HL-60 (cell line): ENCODE measurements at regions not wholly inside any gene's neighbourhood (a gene's known extent, or its start where the extent isn't known, plus 50 kb on each side); places are given as distances from the start of the nearest gene placed in this dataset.

Experiments used
- DNase-seq, 2 experiments: peaks; one replicate each; pipeline ENCODE4 v3.0.0-alpha.2; 2010 to 2020; ENCODE audit warnings: low read depth in 1 of 2, low spot score in 1 of 2
- H3K27ac ChIP-seq: fragments of 250-450 bp; sonication (Bioruptor Pico); replicated peaks from 2 replicates; pipeline ENCODE4 v1.5.1; 2020; ENCODE audit warnings: mild to moderate bottlenecking, moderate library complexity
- H3K27me3 ChIP-seq: fragments of 250-450 bp; sonication (Bioruptor Pico); 2 replicates; pipeline ENCODE4 v1.5.1; 2021; ENCODE audit warnings: mild to moderate bottlenecking, moderate library complexity; ENCODE audit not compliant: insufficient read depth, poor library complexity, severe bottlenecking
- H3K4me3 ChIP-seq: replicated peaks from 2 replicates; pipeline ENCODE4 v1.5.1; 2011; ENCODE audit warnings: mild to moderate bottlenecking, control low read depth, low read length; ENCODE audit not compliant: insufficient read depth
- CTCF ChIP-seq: IDR thresholded peaks from one replicate; pipeline ENCODE4 v1.5.1; 2011; ENCODE audit warnings: low read length, control low read depth, inconsistent platforms; ENCODE audit not compliant: insufficient read depth
- GABPA ChIP-seq: IDR thresholded peaks from 2 replicates; pipeline ENCODE4 v1.6.1; 2012; ENCODE audit warnings: low read depth
- POLR2AphosphoS5 ChIP-seq: IDR thresholded peaks from 2 replicates; pipeline ENCODE4 v1.6.1; 2012; ENCODE audit warnings: low read depth
- REST ChIP-seq: IDR thresholded peaks from 2 replicates; pipeline ENCODE4 v1.6.1; 2012; ENCODE audit warnings: low read depth; ENCODE audit not compliant: insufficient replicate concordance
- SPI1 ChIP-seq: IDR thresholded peaks from 2 replicates; pipeline ENCODE4 v1.6.1; 2012; ENCODE audit warnings: low read depth, mild to moderate bottlenecking, borderline replicate concordance

- TF ChIP-seq CTCF (no peak), REST (no peak), SPI1 (no peak), GABPA (no peak)
- H3K27ac ChIP-seq: no peak overlapping the region
- no peak overlapping the region for H3K4me3 ChIP-seq
- no peak for DNase-seq
- H3K27me3 ChIP-seq: peaks cover 13% of the 10 kb centered on the region
Observed at GRCh38 chr2:177021706-177022343, 190.8 kb upstream of the HNRNPA3 start.

- H3K27ac ChIP-seq: no peak overlapping the region
- peaks cover 12% of the 10 kb centered on the region for H3K27me3 ChIP-seq
- no peak for DNase-seq
- no peak for TF ChIP-seq SPI1
- no peak overlapping the region for H3K4me3 ChIP-seq
Observed at GRCh38 chr2:177024765-177025164, 187.8 kb upstream of the HNRNPA3 start.

- no peak overlapping the region for H3K27ac ChIP-seq
- H3K27me3 ChIP-seq: peaks cover 12% of the 10 kb centered on the region
- no peak for DNase-seq
- H3K4me3 ChIP-seq: no peak overlapping the region
- TF ChIP-seq CTCF (no peak), GABPA (no peak), REST (no peak), SPI1 (no peak), POLR2AphosphoS5 (no peak)
Observed at GRCh38 chr2:177026253-177026652, 186.3 kb upstream of the HNRNPA3 start.

GRCh38 chr2:177026956-177027355 is 185.6 kb upstream of the HNRNPA3 start:
- H3K4me3 ChIP-seq: no peak overlapping the region
- no peak overlapping the region for H3K27ac ChIP-seq
- DNase-seq: no peak
- peaks cover 12% of the 10 kb centered on the region for H3K27me3 ChIP-seq
- no peak for TF ChIP-seq SPI1
- TF ChIP-seq GABPA: no peak
- no peak for TF ChIP-seq REST
- TF ChIP-seq POLR2AphosphoS5: no peak
- no peak for TF ChIP-seq CTCF
